Neural cell (in vitro differentiated cells): ENCODE measurements at regions not wholly inside any gene's neighbourhood (a gene's known extent, or its start where the extent isn't known, plus 50 kb on each side); places are given as distances from the start of the nearest gene placed in this dataset.

Experiments used
- SMC3 ChIP-seq: fragments of 450-650 bp; conservative IDR thresholded peaks from 2 replicates; pipeline ENCODE4 v1.6.1; 2014; ENCODE audit warnings: antibody characterized with exemption, mild to moderate bottlenecking, moderate library complexity; ENCODE audit not compliant: poor library complexity
- TAF1 ChIP-seq: IDR thresholded peaks from 2 replicates; pipeline ENCODE4 v1.6.1; 2012; ENCODE audit warnings: low read depth

DNA sequence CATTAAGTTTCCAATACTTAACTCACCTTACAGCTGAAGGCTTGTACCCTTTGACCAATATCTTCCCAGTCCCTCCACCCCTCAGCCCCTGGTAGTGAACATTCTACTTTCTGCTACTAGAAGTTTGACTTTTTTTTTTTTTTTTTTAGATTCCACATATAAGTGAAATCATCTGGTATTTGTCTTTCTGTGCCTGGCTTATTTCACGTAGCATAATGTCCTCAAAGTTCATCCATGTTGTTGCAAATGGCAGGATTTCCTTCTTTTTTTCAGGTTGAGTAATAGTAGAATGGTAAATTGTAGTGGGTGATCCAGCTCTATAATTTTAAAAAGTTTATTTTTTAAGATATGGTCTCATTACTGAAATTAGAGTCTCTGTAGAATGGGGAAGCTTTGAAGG, 316.0 kb downstream of the MTX2 start:
- no peak for TF ChIP-seq TAF1
- no peak for TF ChIP-seq SMC3
